Chondrocyte (in vitro differentiated cells): ENCODE measurements at regions not wholly inside any gene's neighbourhood (a gene's known extent, or its start where the extent isn't known, plus 50 kb on each side); places are given as distances from the start of the nearest gene placed in this dataset.

Experiments
- DNase-seq: peaks from one replicate; pipeline ENCODE4 v3.0.0; 2021; ENCODE audit warnings: mixed read lengths, low spot score
- H3K27ac Mint-ChIP-seq: one replicate; pipeline ENCODE4 v1.8.0; 2021; ENCODE audit warnings: mild to moderate bottlenecking, moderate library complexity, mixed read lengths; ENCODE audit not compliant: unreplicated experiment
- H3K27me3 Mint-ChIP-seq: 2 replicates; pipeline ENCODE4 v1.8.0; 2021; ENCODE audit warnings: low read depth, mixed read lengths
- H3K36me3 Mint-ChIP-seq: 2 replicates; pipeline ENCODE4 v1.8.0; 2021; ENCODE audit warnings: low read depth, mixed read lengths
- H3K4me1 Mint-ChIP-seq: 2 replicates; pipeline ENCODE4 v1.8.0; 2021; ENCODE audit warnings: low read depth, mild to moderate bottlenecking, mixed read lengths
- H3K4me3 Mint-ChIP-seq: one replicate; pipeline ENCODE4 v1.8.0; 2021; ENCODE audit warnings: mild to moderate bottlenecking, moderate library complexity, mixed read lengths; ENCODE audit not compliant: unreplicated experiment
- H3K9me3 Mint-ChIP-seq: 2 replicates; pipeline ENCODE4 v1.8.0; 2021; ENCODE audit warnings: low read depth, mixed read lengths
- CTCF ChIP-seq: fragments of 200-600 bp; sonication (generic); IDR thresholded peaks from 2 replicates; pipeline ENCODE4 v1.5.0; 2021; ENCODE audit warnings: antibody characterized with exemption, mild to moderate bottlenecking, moderate library complexity

- no peak overlapping the region for H3K4me3 Mint-ChIP-seq
- DNase-seq: no peak
- peaks cover 13% of the 10 kb centered on the region for H3K4me1 Mint-ChIP-seq
- no peak overlapping the region for H3K27ac Mint-ChIP-seq
- no peaks in the 10 kb centered on the region for H3K36me3 Mint-ChIP-seq
- TF ChIP-seq CTCF: no peak
- H3K27me3 Mint-ChIP-seq: no peaks in the 10 kb centered on the region
- peaks cover 5% of the 10 kb centered on the region for H3K9me3 Mint-ChIP-seq
These were observed 723.3 kb upstream of the CELF2 start for GRCh38 chr10:10294184-10294880.

- DNase-seq: no peak
- H3K27me3 Mint-ChIP-seq: no peaks in the 10 kb centered on the region
- H3K4me3 Mint-ChIP-seq: no peak overlapping the region
- TF ChIP-seq CTCF: no peak
- no peaks in the 10 kb centered on the region for H3K36me3 Mint-ChIP-seq
- H3K9me3 Mint-ChIP-seq: peaks cover 5% of the 10 kb centered on the region
- H3K27ac Mint-ChIP-seq: no peak overlapping the region
- H3K4me1 Mint-ChIP-seq: peaks cover 13% of the 10 kb centered on the region
These were observed 722.7 kb upstream of the CELF2 start for GRCh38 chr10:10294881-10295529.

GRCh38 chr10:10295537-10295936 lies 722.1 kb upstream of the CELF2 start:
- no peak overlapping the region for H3K27ac Mint-ChIP-seq
- H3K4me1 Mint-ChIP-seq: peaks cover 13% of the 10 kb centered on the region
- DNase-seq: no peak
- peaks cover 5% of the 10 kb centered on the region for H3K9me3 Mint-ChIP-seq
- no peak for TF ChIP-seq CTCF
- H3K36me3 Mint-ChIP-seq: no peaks in the 10 kb centered on the region
- no peaks in the 10 kb centered on the region for H3K27me3 Mint-ChIP-seq
- H3K4me3 Mint-ChIP-seq: no peak overlapping the region

- H3K27me3 Mint-ChIP-seq: no peaks in the 10 kb centered on the region
- no peak overlapping the region for H3K4me3 Mint-ChIP-seq
- H3K9me3 Mint-ChIP-seq: no peaks in the 10 kb centered on the region
- no peak for DNase-seq
- no peaks in the 10 kb centered on the region for H3K36me3 Mint-ChIP-seq
- no peak overlapping the region for H3K27ac Mint-ChIP-seq
- peaks cover 2% of the 10 kb centered on the region for H3K4me1 Mint-ChIP-seq
- TF ChIP-seq CTCF: no peak
These were observed 715.0 kb upstream of the CELF2 start for GRCh38 chr10:10302689-10303088.

- TF ChIP-seq CTCF: no peak
- peaks cover 11% of the 10 kb centered on the region for H3K4me1 Mint-ChIP-seq
- no peak overlapping the region for H3K27ac Mint-ChIP-seq
- H3K4me3 Mint-ChIP-seq: no peak overlapping the region
- no peaks in the 10 kb centered on the region for H3K27me3 Mint-ChIP-seq
- DNase-seq: no peak
- no peaks in the 10 kb centered on the region for H3K9me3 Mint-ChIP-seq
- no peaks in the 10 kb centered on the region for H3K36me3 Mint-ChIP-seq
These were observed 710.6 kb upstream of the CELF2 start for GRCh38 chr10:10307036-10307435.
